Ascending aorta (tissue), 2 donors: ENCODE measurements at regions not wholly inside any gene's neighbourhood (a gene's known extent, or its start where the extent isn't known, plus 50 kb on each side); places are given as distances from the start of the nearest gene placed in this dataset.

Experiments used
- DNase-seq, 2 donors: peaks; one replicate each; pipeline ENCODE4 v3.0.0-alpha.2; 2019; ENCODE audit warnings: low spot score in 2 of 2
- H3K27ac ChIP-seq, 2 donors: fragments of 200-600 bp; sonication (generic); one replicate each; pipeline ENCODE4 v1.5.1; 2016 to 2017; ENCODE audit warnings: mild to moderate bottlenecking in 1 of 2
- H3K27me3 ChIP-seq: fragments of 200-600 bp; sonication (generic); one replicate; pipeline ENCODE4 v1.5.1; 2017
- H3K36me3 ChIP-seq, 2 donors: fragments of 200-600 bp; sonication (generic); one replicate each; pipeline ENCODE4 v1.5.1; 2016
- H3K4me1 ChIP-seq, 2 donors: fragments of 200-600 bp; sonication (generic); one replicate each; pipeline ENCODE4 v1.5.1; 2016 to 2017; ENCODE audit warnings: mild to moderate bottlenecking in 1 of 2
- H3K4me3 ChIP-seq, 2 donors: fragments of 200-600 bp; sonication (generic); one replicate each; pipeline ENCODE4 v1.5.1; 2016 to 2017; ENCODE audit warnings: mild to moderate bottlenecking in 1 of 2
- H3K9me3 ChIP-seq, 2 donors: fragments of 200-600 bp; sonication (generic); one replicate each; pipeline ENCODE4 v1.5.1; 2016
- CTCF ChIP-seq, 3 experiments: fragments of 200-600 bp in 2 of 3; fragments of 450-650 bp in 1 of 3; sonication (generic) in 2 of 3; IDR thresholded peaks; one replicate each; pipeline ENCODE4 v1.5.1; 2016 to 2019; ENCODE audit warnings: antibody characterized with exemption in 3 of 3, mild to moderate bottlenecking in 1 of 3, moderate library complexity in 1 of 3
- intact Hi-C: fragments of 100-400 bp; cut with DNase I; formaldehyde crosslinking; loops from one replicate; pipeline ENCODE4 v1.15.1; 2023

- H3K27ac ChIP-seq: no peak overlapping the region
- intact Hi-C loops: no loop called here
- no peak for DNase-seq
- TF ChIP-seq CTCF (IDR thresholded peaks at IDR 0.05): no peak
- no peaks in the 10 kb centered on the region for H3K4me1 ChIP-seq
- no peaks in the 10 kb centered on the region for H3K36me3 ChIP-seq
- peaks cover 0 to 18% of the 10 kb centered on the region in 2 donors for H3K9me3 ChIP-seq
- H3K4me3 ChIP-seq: no peak overlapping the region
- no peaks in the 10 kb centered on the region for H3K27me3 ChIP-seq
These were observed 158.9 kb upstream of the OLIG3 start for GRCh38 chr6:137652961-137653705.

- Histone ChIP-seq H3K36me3 (no peaks in the 10 kb centered on the region), H3K4me3 (no peak overlapping the region), H3K27ac (no peak overlapping the region), H3K27me3 (no peaks in the 10 kb centered on the region), H3K4me1 (no peaks in the 10 kb centered on the region), H3K9me3 (peaks cover 0 to 18% of the 10 kb centered on the region in 2 donors)
- no peak for DNase-seq
- TF ChIP-seq CTCF (IDR thresholded peaks at IDR 0.05): no peak
- intact Hi-C loops: no loop called here
These were observed 159.5 kb upstream of the OLIG3 start for GRCh38 chr6:137653706-137654059.

- no peak for TF ChIP-seq CTCF (IDR thresholded peaks at IDR 0.05)
- no peak overlapping the region for H3K4me3 ChIP-seq
- intact Hi-C loops: no loop called here
- no peak overlapping the region for H3K27ac ChIP-seq
- H3K36me3 ChIP-seq: no peaks in the 10 kb centered on the region
- H3K27me3 ChIP-seq: no peaks in the 10 kb centered on the region
- peaks cover 0 to 18% of the 10 kb centered on the region in 2 donors for H3K9me3 ChIP-seq
- no peaks in the 10 kb centered on the region for H3K4me1 ChIP-seq
- DNase-seq: no peak
These were observed 160.3 kb upstream of the OLIG3 start for GRCh38 chr6:137654365-137654981.

GRCh38 chr6:137655291-137655690 is 161.1 kb upstream of the OLIG3 start:
- no peak for TF ChIP-seq CTCF (IDR thresholded peaks at IDR 0.05)
- intact Hi-C loops: no loop called here
- H3K4me3 ChIP-seq: no peak overlapping the region
- H3K27me3 ChIP-seq: no peaks in the 10 kb centered on the region
- no peaks in the 10 kb centered on the region for H3K4me1 ChIP-seq
- peaks cover 0 to 18% of the 10 kb centered on the region in 2 donors for H3K9me3 ChIP-seq
- no peak for DNase-seq
- H3K36me3 ChIP-seq: no peaks in the 10 kb centered on the region
- no peak overlapping the region for H3K27ac ChIP-seq

- peaks cover 0 to 18% of the 10 kb centered on the region in 2 donors for H3K9me3 ChIP-seq
- TF ChIP-seq CTCF (IDR thresholded peaks at IDR 0.05): no peak
- H3K27me3 ChIP-seq: no peaks in the 10 kb centered on the region
- H3K36me3 ChIP-seq: no peaks in the 10 kb centered on the region
- intact Hi-C loops: no loop called here
- H3K27ac ChIP-seq: no peak overlapping the region
- no peak overlapping the region for H3K4me3 ChIP-seq
- no peak for DNase-seq
- no peaks in the 10 kb centered on the region for H3K4me1 ChIP-seq
These were observed 162.5 kb upstream of the OLIG3 start for GRCh38 chr6:137656735-137657134.
